Mesothelial cell of epicardium (in vitro differentiated cells): ENCODE measurements at regions not wholly inside any gene's neighbourhood (a gene's known extent, or its start where the extent isn't known, plus 50 kb on each side); places are given as distances from the start of the nearest gene placed in this dataset.
"Not testable (repeated sequence)": the region's sequence is repeated elsewhere in the genome, so short reads cannot be mapped to it uniquely, and the experiment has no call there.

ENCODE experiments used
- DNase-seq, 2 experiments: peaks; one replicate each; pipeline ENCODE4 v3.0.0; 2021; ENCODE audit warnings: low spot score in 2 of 2; ENCODE audit not compliant: unreplicated experiment in 2 of 2
- H3K27ac Mint-ChIP-seq: 2 replicates; pipeline ENCODE4 v1.8.0; 2021; ENCODE audit warnings: mixed read lengths
- H3K27me3 Mint-ChIP-seq: 2 replicates; pipeline ENCODE4 v1.8.0; 2021; ENCODE audit warnings: low read depth, mixed read lengths
- H3K36me3 Mint-ChIP-seq: 2 replicates; pipeline ENCODE4 v1.8.0; 2021; ENCODE audit warnings: mixed read lengths
- H3K4me1 Mint-ChIP-seq: 2 replicates; pipeline ENCODE4 v1.8.0; 2021; ENCODE audit warnings: mixed read lengths
- H3K4me3 Mint-ChIP-seq: 2 replicates; pipeline ENCODE4 v1.8.0; 2021; ENCODE audit warnings: mild to moderate bottlenecking, moderate library complexity, mixed read lengths
- H3K9me3 Mint-ChIP-seq: 2 replicates; pipeline ENCODE4 v1.8.0; 2021; ENCODE audit warnings: mixed read lengths
- TF ChIP-seq, protein P1 (sequence below): fragments of 200-600 bp; sonication (generic); IDR thresholded peaks from one replicate; pipeline ENCODE4 v1.5.0; 2021; ENCODE audit warnings: antibody characterized with exemption; ENCODE audit not compliant: unreplicated experiment

- H3K9me3 Mint-ChIP-seq, result no peaks in the 10 kb centered on the region
- TF ChIP-seq, protein P1, sequence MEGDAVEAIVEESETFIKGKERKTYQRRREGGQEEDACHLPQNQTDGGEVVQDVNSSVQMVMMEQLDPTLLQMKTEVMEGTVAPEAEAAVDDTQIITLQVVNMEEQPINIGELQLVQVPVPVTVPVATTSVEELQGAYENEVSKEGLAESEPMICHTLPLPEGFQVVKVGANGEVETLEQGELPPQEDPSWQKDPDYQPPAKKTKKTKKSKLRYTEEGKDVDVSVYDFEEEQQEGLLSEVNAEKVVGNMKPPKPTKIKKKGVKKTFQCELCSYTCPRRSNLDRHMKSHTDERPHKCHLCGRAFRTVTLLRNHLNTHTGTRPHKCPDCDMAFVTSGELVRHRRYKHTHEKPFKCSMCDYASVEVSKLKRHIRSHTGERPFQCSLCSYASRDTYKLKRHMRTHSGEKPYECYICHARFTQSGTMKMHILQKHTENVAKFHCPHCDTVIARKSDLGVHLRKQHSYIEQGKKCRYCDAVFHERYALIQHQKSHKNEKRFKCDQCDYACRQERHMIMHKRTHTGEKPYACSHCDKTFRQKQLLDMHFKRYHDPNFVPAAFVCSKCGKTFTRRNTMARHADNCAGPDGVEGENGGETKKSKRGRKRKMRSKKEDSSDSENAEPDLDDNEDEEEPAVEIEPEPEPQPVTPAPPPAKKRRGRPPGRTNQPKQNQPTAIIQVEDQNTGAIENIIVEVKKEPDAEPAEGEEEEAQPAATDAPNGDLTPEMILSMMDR, result no peak
- no peak overlapping the region for H3K27ac Mint-ChIP-seq
- no peak for DNase-seq
- no peaks in the 10 kb centered on the region for H3K27me3 Mint-ChIP-seq
- no peaks in the 10 kb centered on the region for H3K36me3 Mint-ChIP-seq
- no peak overlapping the region for H3K4me3 Mint-ChIP-seq
- no peaks in the 10 kb centered on the region for H3K4me1 Mint-ChIP-seq
These were observed 107.0 kb upstream of the KCTD7 start for GRCh38 chr7:66521675-66522074.

GRCh38 chr7:66522518-66522917, 106.2 kb upstream of the KCTD7 start:
- Mint-ChIP-seq H3K4me3 (no peak overlapping the region), H3K27me3 (no peaks in the 10 kb centered on the region), H3K27ac (no peak overlapping the region), H3K36me3 (no peaks in the 10 kb centered on the region), H3K9me3 (no peaks in the 10 kb centered on the region), H3K4me1 (no peaks in the 10 kb centered on the region)
- TF ChIP-seq, protein P1, result no peak
- no peak for DNase-seq

DNA sequence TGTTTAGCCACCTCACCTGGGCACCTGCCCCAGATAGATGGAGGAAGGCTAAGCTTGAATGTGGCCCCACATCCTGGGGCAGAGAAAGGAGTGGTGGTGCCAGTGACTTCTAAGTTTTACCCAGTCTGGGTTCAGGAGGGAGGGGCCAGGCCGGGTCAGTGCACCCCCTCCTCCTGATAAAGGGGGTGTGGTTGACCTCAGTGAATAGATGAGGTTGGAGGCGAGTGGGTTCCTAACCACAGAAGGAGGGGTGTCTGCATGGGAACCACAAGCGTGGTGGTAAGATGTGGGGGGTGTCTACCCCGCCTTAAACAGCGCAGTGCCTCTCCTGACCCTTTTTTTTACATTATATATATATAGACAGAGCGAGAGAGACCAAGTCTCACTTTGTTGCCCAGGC, 105.3 kb upstream of the KCTD7 start:
- no peaks in the 10 kb centered on the region for H3K4me1 Mint-ChIP-seq
- H3K27ac Mint-ChIP-seq, result no peak overlapping the region
- no peak overlapping the region for H3K4me3 Mint-ChIP-seq
- H3K27me3 Mint-ChIP-seq, result no peaks in the 10 kb centered on the region
- no peak for DNase-seq
- no peaks in the 10 kb centered on the region for H3K9me3 Mint-ChIP-seq
- TF ChIP-seq, protein P1, result no peak
- H3K36me3 Mint-ChIP-seq, result no peaks in the 10 kb centered on the region

- no peak for DNase-seq
- no peaks in the 10 kb centered on the region for H3K9me3 Mint-ChIP-seq
- no peaks in the 10 kb centered on the region for H3K27me3 Mint-ChIP-seq
- no peak overlapping the region for H3K4me3 Mint-ChIP-seq
- TF ChIP-seq, protein P1, result no peak
- H3K4me1 Mint-ChIP-seq, result no peaks in the 10 kb centered on the region
- H3K27ac Mint-ChIP-seq, result no peak overlapping the region
- peaks cover 3% of the 10 kb centered on the region for H3K36me3 Mint-ChIP-seq
These were observed 103.9 kb upstream of the KCTD7 start for GRCh38 chr7:66524738-66525137.

DNA sequence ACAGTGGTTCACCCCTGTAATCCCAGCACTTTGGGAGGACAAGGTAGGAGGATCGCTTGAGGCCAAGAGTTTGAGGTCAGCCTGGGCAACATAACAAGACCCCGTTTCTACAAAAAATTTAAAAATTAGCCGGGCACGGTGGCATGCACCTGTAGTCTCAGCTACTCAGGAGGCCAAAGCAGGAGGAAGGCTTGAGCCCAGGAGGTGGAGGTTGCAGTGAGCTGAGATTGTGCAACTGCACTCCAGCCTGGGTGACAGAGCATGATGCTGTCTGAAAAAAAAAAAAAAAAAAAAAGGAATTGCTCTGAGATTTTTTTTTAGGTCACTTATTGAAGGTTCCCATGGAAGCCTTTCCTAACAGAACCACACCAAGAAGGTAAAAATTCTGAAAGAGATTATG, 101.9 kb upstream of the KCTD7 start:
- not testable (repeated sequence) for DNase-seq, H3K36me3 Mint-ChIP-seq, H3K9me3 Mint-ChIP-seq, H3K27me3 Mint-ChIP-seq, H3K4me3 Mint-ChIP-seq, H3K4me1 Mint-ChIP-seq, H3K27ac Mint-ChIP-seq

- no peaks in the 10 kb centered on the region for H3K9me3 Mint-ChIP-seq
- H3K27ac Mint-ChIP-seq, result no peak overlapping the region
- no peak overlapping the region for H3K4me3 Mint-ChIP-seq
- DNase-seq, result no peak
- TF ChIP-seq, protein P1, result no peak
- peaks cover 7% of the 10 kb centered on the region for H3K36me3 Mint-ChIP-seq
- H3K27me3 Mint-ChIP-seq, result no peaks in the 10 kb centered on the region
- H3K4me1 Mint-ChIP-seq, result no peaks in the 10 kb centered on the region
These were observed 100.0 kb upstream of the KCTD7 start for GRCh38 chr7:66528652-66529051.
